ENCODE measurements at regions not wholly inside any gene's neighbourhood (a gene's known extent, or its start where the extent isn't known, plus 50 kb on each side); places are given as distances from the start of the nearest gene placed in this dataset.

- H3K4me2 ChIP-seq (ENCODE audit: insufficient read depth, low read length), result no peak overlapping the region
- FAIRE-seq (no peak), DNase-seq (ENCODE audit: low read depth, low spot score) (no peak)
- H4K20me1 ChIP-seq (replicated peaks; ENCODE audit: control insufficient read depth, extremely low read depth, insufficient read depth, low read length), result no peaks in the 10 kb centered on the region
- no peak overlapping the region for H3K27ac ChIP-seq (ENCODE audit: insufficient read depth, low read depth, low read length)
- no peak for TF ChIP-seq JUN (IDR thresholded peaks at IDR 0.05; ENCODE audit: borderline replicate concordance, insufficient read depth, insufficient read length, low read depth)
- TF ChIP-seq EZH2 (IDR thresholded peaks at IDR 0.05; ENCODE audit: borderline replicate concordance, low read depth, low read length, severe bottlenecking), result no peak
- TF ChIP-seq CTCF (IDR thresholded peaks at IDR 0.05; ENCODE audit: extremely low read depth in 1 of 2, insufficient read depth in 1 of 2, low read depth in 1 of 2, low read length in 2 of 2), result no peak
- no peak for TF ChIP-seq GATA2 (IDR thresholded peaks at IDR 0.05; ENCODE audit: insufficient read depth, insufficient read length, low read depth, low read length)
- no peak for TF ChIP-seq POLR2AphosphoS5 (IDR thresholded peaks at IDR 0.05; ENCODE audit: insufficient read depth, low read depth, low read length)
- no peak for TF ChIP-seq FOS (IDR thresholded peaks at IDR 0.05; ENCODE audit: borderline replicate concordance, insufficient read depth, low read length)
- TF ChIP-seq POLR2A (IDR thresholded peaks at IDR 0.05; ENCODE audit: low read depth, low read length), result no peak
- TF ChIP-seq MYC (IDR thresholded peaks at IDR 0.05; ENCODE audit: low read depth, low read length), result no peak
- no peak for TF ChIP-seq MAX (IDR thresholded peaks at IDR 0.05; ENCODE audit: insufficient read depth, insufficient read length)
- POLR2A ChIA-PET, result no interaction called here
- no peak overlapping the region for H3K9ac ChIP-seq (replicated peaks; ENCODE audit: extremely low read depth, insufficient read depth, low read length)
- peaks cover 4% of the 10 kb centered on the region for H3K4me1 ChIP-seq (ENCODE audit: control insufficient read depth, extremely low read depth, insufficient read depth, low read length)
- H3K9me1 ChIP-seq (replicated peaks; ENCODE audit: control insufficient read depth, extremely low read depth, insufficient read depth, low read length), result no peaks in the 10 kb centered on the region
- no peak overlapping the region for H2AFZ ChIP-seq (ENCODE audit: low read depth, low read length)
- H3K9me3 ChIP-seq (replicated peaks; ENCODE audit: control insufficient read depth, insufficient read depth, low read length), result no peaks in the 10 kb centered on the region
- H3K79me2 ChIP-seq (ENCODE audit: control insufficient read depth, insufficient read depth, low read length), result no peaks in the 10 kb centered on the region
- H3K4me3 ChIP-seq (replicated peaks in 1 of 3; ENCODE audit: insufficient read depth in 1 of 3, low read depth in 1 of 3, low read length in 3 of 3), result no peak overlapping the region
- intact Hi-C loops (cut with micrococcal nuclease), result no loop called here
- H3K27me3 ChIP-seq (ENCODE audit: control insufficient read depth in 2 of 2, insufficient read depth in 2 of 2, low read length in 2 of 2), result no peaks in the 10 kb centered on the region
- no peaks in the 10 kb centered on the region for H3K36me3 ChIP-seq (ENCODE audit: control insufficient read depth in 2 of 2, extremely low read depth in 1 of 2, insufficient read depth in 2 of 2, low read length in 2 of 2)
- BruUV-seq (replicated peaks), result no TSS peak
- dilution Hi-C loops (cut with MboI; ENCODE audit: extremely low pct_ligation_motif_present, low sequenced_read_pairs), result no loop called here
- CTCF ChIA-PET, result no interaction called here
Observed at GRCh38 chr10:10043083-10043482, 974.6 kb upstream of the CELF2 start.

Data from endothelial cell of umbilical vein (primary cell).